Ascending aorta (tissue), 2 donors: ENCODE measurements at regions not wholly inside any gene's neighbourhood (a gene's known extent, or its start where the extent isn't known, plus 50 kb on each side); places are given as distances from the start of the nearest gene placed in this dataset.

ENCODE experiments used
- DNase-seq, 2 donors: peaks; one replicate each; pipeline ENCODE4 v3.0.0-alpha.2; 2019; ENCODE audit warnings: low spot score in 2 of 2
- H3K27ac ChIP-seq, 2 donors: fragments of 200-600 bp; sonication (generic); one replicate each; pipeline ENCODE4 v1.5.1; 2016 to 2017; ENCODE audit warnings: mild to moderate bottlenecking in 1 of 2
- H3K27me3 ChIP-seq: fragments of 200-600 bp; sonication (generic); one replicate; pipeline ENCODE4 v1.5.1; 2017
- H3K36me3 ChIP-seq, 2 donors: fragments of 200-600 bp; sonication (generic); one replicate each; pipeline ENCODE4 v1.5.1; 2016
- H3K4me1 ChIP-seq, 2 donors: fragments of 200-600 bp; sonication (generic); one replicate each; pipeline ENCODE4 v1.5.1; 2016 to 2017; ENCODE audit warnings: mild to moderate bottlenecking in 1 of 2
- H3K4me3 ChIP-seq, 2 donors: fragments of 200-600 bp; sonication (generic); one replicate each; pipeline ENCODE4 v1.5.1; 2016 to 2017; ENCODE audit warnings: mild to moderate bottlenecking in 1 of 2
- H3K9me3 ChIP-seq, 2 donors: fragments of 200-600 bp; sonication (generic); one replicate each; pipeline ENCODE4 v1.5.1; 2016
- CTCF ChIP-seq, 3 experiments: fragments of 200-600 bp in 2 of 3; fragments of 450-650 bp in 1 of 3; sonication (generic) in 2 of 3; IDR thresholded peaks; one replicate each; pipeline ENCODE4 v1.5.1; 2016 to 2019; ENCODE audit warnings: antibody characterized with exemption in 3 of 3, mild to moderate bottlenecking in 1 of 3, moderate library complexity in 1 of 3
- intact Hi-C: fragments of 100-400 bp; cut with DNase I; formaldehyde crosslinking; loops from one replicate; pipeline ENCODE4 v1.15.1; 2023

GRCh38 chr11:22920939-22921565 lies 60.8 kb upstream of the CCDC179 start:
- Histone ChIP-seq H3K9me3 (no peaks in the 10 kb centered on the region), H3K36me3 (no peaks in the 10 kb centered on the region), H3K27ac (no peak overlapping the region), H3K27me3 (no peaks in the 10 kb centered on the region), H3K4me1 (no peaks in the 10 kb centered on the region), H3K4me3 (no peak overlapping the region)
- DNase-seq: peak in 1 of 2 donors; percentile 63
- intact Hi-C loops: no loop called here
- TF ChIP-seq CTCF (IDR thresholded peaks at IDR 0.05): peak in 2 of 3 experiments; percentile 44 to 58

GRCh38 chr11:22922672-22923071 lies 62.4 kb upstream of the CCDC179 start:
- Histone ChIP-seq H3K36me3 (no peaks in the 10 kb centered on the region), H3K27ac (no peak overlapping the region), H3K4me3 (no peak overlapping the region), H3K4me1 (no peaks in the 10 kb centered on the region), H3K9me3 (no peaks in the 10 kb centered on the region), H3K27me3 (no peaks in the 10 kb centered on the region)
- intact Hi-C loops: no loop called here
- TF ChIP-seq CTCF (IDR thresholded peaks at IDR 0.05): no peak
- DNase-seq: no peak

GRCh38 chr11:22923561-22923960 lies 63.3 kb upstream of the CCDC179 start:
- intact Hi-C loops: no loop called here
- Histone ChIP-seq H3K4me1 (no peaks in the 10 kb centered on the region), H3K4me3 (no peak overlapping the region), H3K9me3 (no peaks in the 10 kb centered on the region), H3K36me3 (no peaks in the 10 kb centered on the region), H3K27me3 (no peaks in the 10 kb centered on the region), H3K27ac (no peak overlapping the region)
- no peak for TF ChIP-seq CTCF (IDR thresholded peaks at IDR 0.05)
- no peak for DNase-seq

GRCh38 chr11:22926341-22926740 lies 66.1 kb upstream of the CCDC179 start:
- intact Hi-C loops: no loop called here
- Histone ChIP-seq H3K4me3 (no peak overlapping the region), H3K9me3 (no peaks in the 10 kb centered on the region), H3K36me3 (no peaks in the 10 kb centered on the region), H3K27ac (no peak overlapping the region), H3K27me3 (no peaks in the 10 kb centered on the region), H3K4me1 (no peaks in the 10 kb centered on the region)
- no peak for DNase-seq
- no peak for TF ChIP-seq CTCF (IDR thresholded peaks at IDR 0.05)

- H3K4me3 ChIP-seq: no peak overlapping the region
- intact Hi-C loops: no loop called here
- H3K36me3 ChIP-seq: no peaks in the 10 kb centered on the region
- no peaks in the 10 kb centered on the region for H3K27me3 ChIP-seq
- no peak for TF ChIP-seq CTCF (IDR thresholded peaks at IDR 0.05)
- no peaks in the 10 kb centered on the region for H3K4me1 ChIP-seq
- H3K27ac ChIP-seq: no peak overlapping the region
- no peak for DNase-seq
- no peaks in the 10 kb centered on the region for H3K9me3 ChIP-seq
Measured at GRCh38 chr11:22927793-22928192, 67.5 kb upstream of the CCDC179 start.
